HG03571 (cell line): ENCODE measurements at regions not wholly inside any gene's neighbourhood (a gene's known extent, or its start where the extent isn't known, plus 50 kb on each side); places are given as distances from the start of the nearest gene placed in this dataset.

Experiments
- ATAC-seq: cut with Tn5 transposase; IDR thresholded peaks from one replicate; pipeline ENCODE4 v1.9.1; 2021; ENCODE audit not compliant: unreplicated experiment

- ATAC-seq = no peak
Observed at GRCh38 chr17:71111934-71112333, 942.6 kb downstream of the KCNJ2 start.

GRCh38 chr17:71113347-71113746, 944.0 kb downstream of the KCNJ2 start:
- no peak for ATAC-seq

GRCh38 chr17:71114911-71115668, 945.8 kb downstream of the KCNJ2 start:
- no peak for ATAC-seq

GRCh38 chr17:71115669-71115972, 946.3 kb downstream of the KCNJ2 start:
- no peak for ATAC-seq

GRCh38 chr17:71117466-71117865, 948.1 kb downstream of the KCNJ2 start:
- ATAC-seq = no peak

GRCh38 chr17:71118039-71118438, 948.7 kb downstream of the KCNJ2 start:
- no peak for ATAC-seq

GRCh38 chr17:71127416-71127815, 958.1 kb downstream of the KCNJ2 start:
- ATAC-seq = no peak

GRCh38 chr17:71142333-71142732, 973.0 kb downstream of the KCNJ2 start:
- no peak for ATAC-seq

GRCh38 chr17:71145486-71145885, 975.3 kb upstream of the SOX9 start:
- ATAC-seq = no peak

GRCh38 chr17:71147906-71148305, 972.9 kb upstream of the SOX9 start:
- no peak for ATAC-seq

GRCh38 chr17:71149607-71150006, 971.2 kb upstream of the SOX9 start:
- ATAC-seq = no peak

GRCh38 chr17:71157297-71157696, 963.5 kb upstream of the SOX9 start:
- ATAC-seq = no peak

- no peak for ATAC-seq
Observed at GRCh38 chr17:71158437-71158836, 962.4 kb upstream of the SOX9 start.

GRCh38 chr17:71163121-71163812, 957.6 kb upstream of the SOX9 start:
- no peak for ATAC-seq

- no peak for ATAC-seq
Observed at GRCh38 chr17:71163813-71164122, 957.1 kb upstream of the SOX9 start.

- no peak for ATAC-seq
Observed at GRCh38 chr17:71164561-71164960, 956.3 kb upstream of the SOX9 start.

- ATAC-seq = no peak
Observed at GRCh38 chr17:71166311-71166710, 954.5 kb upstream of the SOX9 start.

GRCh38 chr17:71168053-71168741, 952.6 kb upstream of the SOX9 start:
- ATAC-seq = no peak

- no peak for ATAC-seq
Observed at GRCh38 chr17:71170070-71170469, 950.8 kb upstream of the SOX9 start.

GRCh38 chr17:71171270-71171669, 949.5 kb upstream of the SOX9 start:
- no peak for ATAC-seq

GRCh38 chr17:71173991-71174390, 946.8 kb upstream of the SOX9 start:
- no peak for ATAC-seq

GRCh38 chr17:71176331-71176730, 944.5 kb upstream of the SOX9 start:
- no peak for ATAC-seq
